GM23338 (cell line): ENCODE measurements at regions not wholly inside any gene's neighbourhood (a gene's known extent, or its start where the extent isn't known, plus 50 kb on each side); places are given as distances from the start of the nearest gene placed in this dataset.

Source experiments
- ATAC-seq: fragments of 200-7000 bp; cut with Tn5 transposase; 3 replicates; pipeline ENCODE4 v1.9.1; 2020
- DNase-seq: peaks from one replicate; pipeline ENCODE4 v3.0.0-alpha.2; 2015; ENCODE audit warnings: low spot score
- H2AFZ ChIP-seq: fragments of 200-600 bp; sonication (generic); 2 replicates; pipeline ENCODE4 v1.8.0; 2016; ENCODE audit warnings: antibody characterized with exemption, mild to moderate bottlenecking, moderate library complexity
- H3F3A ChIP-seq: fragments of 200-600 bp; sonication (generic); replicated peaks from 2 replicates; pipeline ENCODE4 v1.8.0; 2017; ENCODE audit warnings: antibody characterized with exemption, mixed run types, low read depth
- H3K27ac ChIP-seq: fragments of 200-600 bp; sonication (generic); 2 replicates; pipeline ENCODE4 v1.6.1; 2016; ENCODE audit warnings: low read depth
- H3K27me3 ChIP-seq: fragments of 200-600 bp; sonication (generic); 2 replicates; pipeline ENCODE4 v1.8.0; 2016; ENCODE audit warnings: mild to moderate bottlenecking, mixed run types, moderate library complexity; ENCODE audit not compliant: insufficient read depth
- H3K36me3 ChIP-seq: fragments of 200-600 bp; sonication (generic); 2 replicates; pipeline ENCODE4 v1.8.0; 2016; ENCODE audit warnings: mild to moderate bottlenecking; ENCODE audit not compliant: insufficient read depth
- H3K4me1 ChIP-seq: fragments of 200-600 bp; sonication (generic); 2 replicates; pipeline ENCODE4 v1.8.0; 2016; ENCODE audit warnings: mild to moderate bottlenecking, moderate library complexity; ENCODE audit not compliant: insufficient read depth
- H3K4me2 ChIP-seq: fragments of 200-600 bp; sonication (generic); 2 replicates; pipeline ENCODE4 v1.7.1; 2017; ENCODE audit warnings: mixed run types
- H3K4me3 ChIP-seq: fragments of 200-600 bp; sonication (generic); 2 replicates; pipeline ENCODE4 v1.6.1; 2016; ENCODE audit warnings: mixed run types
- H3K79me2 ChIP-seq: fragments of 200-600 bp; sonication (generic); replicated peaks from 2 replicates; pipeline ENCODE4 v1.8.0; 2017; ENCODE audit warnings: mild to moderate bottlenecking; ENCODE audit not compliant: insufficient read depth
- H3K9me2 ChIP-seq: fragments of 200-600 bp; sonication (generic); 2 replicates; pipeline ENCODE4 v1.8.0; 2017; ENCODE audit not compliant: insufficient read depth
- H4K20me1 ChIP-seq: fragments of 200-600 bp; sonication (generic); replicated peaks from 2 replicates; pipeline ENCODE4 v1.8.0; 2017; ENCODE audit warnings: mild to moderate bottlenecking; ENCODE audit not compliant: insufficient read depth
- H3K27ac Mint-ChIP-seq: 2 replicates; pipeline ENCODE4 v1.8.0; 2020; ENCODE audit warnings: inconsistent platforms, mild to moderate bottlenecking, moderate library complexity, mixed read lengths
- H3K27me3 Mint-ChIP-seq: 3 replicates; pipeline ENCODE4 v1.8.0; 2022; ENCODE audit warnings: low read depth, mild to moderate bottlenecking, moderate library complexity, mixed read lengths, inconsistent platforms; ENCODE audit not compliant: insufficient read depth, poor library complexity
- H3K36me3 Mint-ChIP-seq: 3 replicates; pipeline ENCODE4 v1.8.0; 2021; ENCODE audit warnings: low read depth, mild to moderate bottlenecking, inconsistent platforms, moderate library complexity, mixed read lengths
- H3K4me1 Mint-ChIP-seq: 3 replicates; pipeline ENCODE4 v1.8.0; 2020; ENCODE audit warnings: mild to moderate bottlenecking, inconsistent platforms, mixed read lengths
- H3K4me3 Mint-ChIP-seq: 3 replicates; pipeline ENCODE4 v1.8.0; 2021; ENCODE audit warnings: moderate library complexity, mild to moderate bottlenecking, inconsistent platforms, mixed read lengths
- H3K9me3 Mint-ChIP-seq: 3 replicates; pipeline ENCODE4 v1.8.0; 2020; ENCODE audit warnings: moderate library complexity, mild to moderate bottlenecking, inconsistent platforms, mixed read lengths
- CREB1 ChIP-seq: fragments of 250-450 bp; sonication (Bioruptor Pico); IDR thresholded peaks from 2 replicates; pipeline ENCODE4 v1.5.0; 2020; ENCODE audit warnings: low read depth, mild to moderate bottlenecking, moderate library complexity
- CTCF ChIP-seq, 2 experiments: fragments of 200-600 bp in 1 of 2; sonication (generic) in 1 of 2; conservative IDR thresholded peaks; 2 replicates each; pipeline versions ENCODE4 v1.5.1 to v1.6.1; 2016 to 2017; ENCODE audit warnings: antibody characterized with exemption in 2 of 2, low read depth in 2 of 2, mild to moderate bottlenecking in 2 of 2, moderate library complexity in 1 of 2
- ETS1 ChIP-seq: IDR thresholded peaks from 2 replicates; pipeline ENCODE4 v1.6.1; 2016; ENCODE audit warnings: antibody characterized with exemption
- EZH2 ChIP-seq: fragments of 200-600 bp; sonication (generic); IDR thresholded peaks from one replicate; pipeline ENCODE4 v1.8.0; 2017; ENCODE audit warnings: antibody characterized with exemption, mild to moderate bottlenecking, low read depth; ENCODE audit not compliant: unreplicated experiment
- EZH2phosphoT487 ChIP-seq: fragments of 200-600 bp; sonication (generic); IDR thresholded peaks from one replicate; pipeline ENCODE4 v1.8.1; 2018; ENCODE audit warnings: antibody characterized with exemption; ENCODE audit not compliant: unreplicated experiment
- JUNB ChIP-seq: IDR thresholded peaks from one replicate; pipeline ENCODE4 v1.6.1; 2016; ENCODE audit warnings: antibody characterized with exemption; ENCODE audit not compliant: unreplicated experiment
- POLR2AphosphoS5 ChIP-seq: IDR thresholded peaks from 2 replicates; pipeline ENCODE4 v1.6.1; 2016; ENCODE audit warnings: antibody characterized with exemption, low read depth
- REST ChIP-seq: IDR thresholded peaks from one replicate; pipeline ENCODE4 v1.6.1; 2018; ENCODE audit warnings: antibody characterized with exemption; ENCODE audit not compliant: unreplicated experiment
- STAT1 ChIP-seq: IDR thresholded peaks from one replicate; pipeline ENCODE4 v1.6.1; 2016; ENCODE audit warnings: antibody characterized with exemption; ENCODE audit not compliant: unreplicated experiment
- ZNF114 ChIP-seq: fragments of 250-450 bp; sonication (Bioruptor Pico); IDR thresholded peaks from 2 replicates; pipeline ENCODE4 v1.5.0; 2020; ENCODE audit warnings: mild to moderate bottlenecking, moderate library complexity
- ZNF331 ChIP-seq: fragments of 250-450 bp; sonication (Bioruptor Pico); IDR thresholded peaks from 2 replicates; pipeline ENCODE4 v1.5.0; 2020; ENCODE audit warnings: low read depth, mild to moderate bottlenecking, moderate library complexity
- ZNF462 ChIP-seq: fragments of 250-450 bp; sonication (Bioruptor Pico); IDR thresholded peaks from 2 replicates; pipeline ENCODE4 v1.5.0; 2020; ENCODE audit warnings: mild to moderate bottlenecking, moderate library complexity

GRCh38 chr11:91141655-91142054, 918.8 kb upstream of the CHORDC1 start:
- Histone ChIP-seq H3K79me2 (no peaks in the 10 kb centered on the region), H3K4me3 (no peak overlapping the region), H3K27ac (no peak overlapping the region), H3K36me3 (no peaks in the 10 kb centered on the region), H3K4me2 (no peak overlapping the region), H4K20me1 (no peaks in the 10 kb centered on the region), H3F3A (no peaks in the 10 kb centered on the region), H3K4me1 (no peaks in the 10 kb centered on the region), H2AFZ (no peak overlapping the region), H3K9me2 (no peaks in the 10 kb centered on the region), H3K27me3 (no peaks in the 10 kb centered on the region)
- Mint-ChIP-seq H3K27ac (no peak overlapping the region), H3K4me1 (no peaks in the 10 kb centered on the region), H3K27me3 (no peaks in the 10 kb centered on the region), H3K4me3 (no peak overlapping the region), H3K9me3 (no peaks in the 10 kb centered on the region; the same call in 2 of the 3 replicates), H3K36me3 (no peaks in the 10 kb centered on the region)
- ATAC-seq: no peak
- DNase-seq: no peak
- TF ChIP-seq ZNF114 (CRISPR knock-in tag) (no peak), ZNF462 (CRISPR knock-in tag) (no peak), CTCF (conservative IDR thresholded peaks at IDR 0.05; ENCODE audit: low read depth in 2 of 2) (no peak), JUNB (no peak), ZNF331 (CRISPR knock-in tag) (no peak), ETS1 (no peak), EZH2phosphoT487 (no peak), REST (no peak), EZH2 (no peak), STAT1 (no peak), POLR2AphosphoS5 (no peak), CREB1 (CRISPR knock-in tag) (no peak)
